Right lobe of liver (tissue), 6 donors: ENCODE measurements at regions not wholly inside any gene's neighbourhood (a gene's known extent, or its start where the extent isn't known, plus 50 kb on each side); places are given as distances from the start of the nearest gene placed in this dataset.

ENCODE experiments used
- ATAC-seq, 4 donors: fragments of 200-7000 bp; cut with Tn5 transposase; one replicate each; pipeline ENCODE4 v1.9.1; 2020; ENCODE audit warnings: mild to moderate bottlenecking in 4 of 4, moderate library complexity in 4 of 4
- DNase-seq, 3 donors: peaks; one replicate each; pipeline ENCODE4 v3.0.0-alpha.2; 2020
- H3K27ac ChIP-seq, 3 donors: fragments of 200-600 bp; one replicate each; pipeline ENCODE4 v1.8.0; 2022
- H3K27me3 ChIP-seq, 2 donors: fragments of 200-600 bp; one replicate each; pipeline ENCODE4 v1.8.0; 2022
- H3K36me3 ChIP-seq, 4 donors: fragments of 200-600 bp; sonication (generic) in 1 of 4; one replicate each; pipeline versions ENCODE4 v1.5.1 to v1.8.0; 2017 to 2022; ENCODE audit warnings: control low read depth in 1 of 4
- H3K4me1 ChIP-seq, 4 donors: fragments of 200-600 bp; sonication (generic) in 1 of 4; one replicate each; pipeline versions ENCODE4 v1.5.1 to v1.8.0; 2017 to 2022; ENCODE audit warnings: control low read depth in 1 of 4
- H3K4me3 ChIP-seq, 3 donors: fragments of 200-600 bp; one replicate each; pipeline ENCODE4 v1.8.0; 2022
- H3K9me3 ChIP-seq, 4 donors: fragments of 200-600 bp; sonication (generic) in 1 of 4; one replicate each; pipeline versions ENCODE4 v1.5.1 to v1.8.0; 2017 to 2022; ENCODE audit warnings: control low read depth in 1 of 4
- CTCF ChIP-seq, 4 donors: fragments of 200-600 bp in 3 of 4; fragments of 450-650 bp in 1 of 4; IDR thresholded peaks; one replicate each; pipeline versions ENCODE4 v1.5.1 to v1.8.0; 2016 to 2022; ENCODE audit warnings: antibody characterized with exemption in 4 of 4, mild to moderate bottlenecking in 2 of 4
- POLR2A ChIP-seq: fragments of 450-650 bp; IDR thresholded peaks from one replicate; pipeline ENCODE4 v1.6.1; 2017; ENCODE audit warnings: antibody characterized with exemption, mild to moderate bottlenecking
- WGBS: methylation state at CpG from one replicate; pipeline ENCODE4 v1.1.6; 2018; ENCODE audit warnings: low coverage, low lambda C conversion rate; ENCODE audit not compliant: insufficient coverage; ENCODE audit errors: missing lambda C conversion rate; 5-methylcytosine and 5-hydroxymethylcytosine counted together
- intact Hi-C, 2 donors: fragments of 100-400 bp; cut with DNase I; formaldehyde crosslinking; loops; one replicate each; pipeline versions ENCODE4 v1.11.2 to v1.14.1; 2022
- donor health status: DM: no; HTN: yes; CAD: no.
- donor health status: DM: no; HTN: no; CAD: no.
- donor health status: DM: no; HTN: no; CAD: no.
- donor health status: DM: no; HTN: yes; CAD: no.
- donor health status: DM: no; HTN: yes; CAD: no.

DNA sequence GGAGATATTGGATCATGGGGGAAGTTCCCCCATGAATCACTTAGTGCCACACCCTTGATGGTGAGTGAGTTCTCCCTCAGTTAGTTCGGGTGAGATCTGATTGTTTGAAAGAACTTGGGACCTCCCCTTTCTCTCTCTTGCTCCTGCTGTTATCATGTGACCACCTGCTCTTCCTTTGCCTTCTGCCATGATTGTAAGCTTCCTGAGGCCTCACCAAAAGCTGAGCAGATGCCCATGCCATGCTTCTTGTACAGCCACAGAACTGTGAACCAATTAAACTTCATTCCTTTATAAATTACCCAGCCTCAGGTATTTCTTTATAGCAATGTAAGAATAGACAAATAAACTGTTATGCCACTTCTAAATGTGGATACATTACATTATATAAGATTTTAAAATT is 686.7 kb upstream of the MARCKS start:
- 50% methylated on average over 1 of the region's 1 CpG for WGBS
- ATAC-seq (no peak), DNase-seq (no peak)
- no peak for TF ChIP-seq CTCF (IDR thresholded peaks at IDR 0.05)
- TF ChIP-seq POLR2A, result no peak
- Histone ChIP-seq H3K27me3 (no peaks in the 10 kb centered on the region), H3K36me3 (no peaks in the 10 kb centered on the region), H3K4me3 (no peak overlapping the region), H3K4me1 (peaks cover 0 to 4% (median 1%) of the 10 kb centered on the region in 4 donors), H3K9me3 (no peaks in the 10 kb centered on the region), H3K27ac (no peak overlapping the region)
- intact Hi-C loops, result no loop called here

GRCh38 chr6:113171882-113172281 is 685.3 kb upstream of the MARCKS start:
- no peak for DNase-seq
- no peak for ATAC-seq
- H3K4me1 ChIP-seq, result peaks cover 0 to 4% (median 1%) of the 10 kb centered on the region in 4 donors
- TF ChIP-seq POLR2A (no peak), CTCF (IDR thresholded peaks at IDR 0.05) (no peak)
- no peaks in the 10 kb centered on the region for H3K9me3 ChIP-seq
- H3K4me3 ChIP-seq, result no peak overlapping the region
- no peak overlapping the region for H3K27ac ChIP-seq
- intact Hi-C loops, result no loop called here
- no peaks in the 10 kb centered on the region for H3K27me3 ChIP-seq
- H3K36me3 ChIP-seq, result no peaks in the 10 kb centered on the region
- WGBS, result 61% methylated on average over 3 of the region's 3 CpGs

DNA sequence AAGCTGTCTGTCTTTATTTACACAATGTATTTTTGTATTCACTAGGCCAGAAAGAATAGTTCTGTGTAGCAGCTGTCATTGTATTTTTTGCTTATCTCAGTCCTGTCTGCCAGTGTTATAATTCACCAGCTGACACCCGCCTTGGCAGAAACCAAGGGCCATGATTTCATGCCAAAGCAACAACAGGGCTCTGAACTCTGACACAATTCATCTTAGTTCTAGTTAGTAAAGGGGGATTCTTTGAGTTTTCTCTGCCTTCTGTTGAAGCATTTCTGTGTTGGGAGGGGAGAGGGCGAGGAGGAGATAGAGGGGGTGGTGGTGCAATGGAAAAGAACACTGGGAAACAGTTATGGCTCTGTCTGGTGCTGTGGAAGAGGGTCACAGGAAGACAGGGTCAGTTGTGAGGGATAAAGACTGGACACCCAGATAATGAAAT is 684.6 kb upstream of the MARCKS start:
- Histone ChIP-seq H3K4me1 (peaks cover 0 to 4% (median 1%) of the 10 kb centered on the region in 4 donors), H3K27ac (no peak overlapping the region), H3K27me3 (no peaks in the 10 kb centered on the region), H3K4me3 (no peak overlapping the region), H3K9me3 (no peaks in the 10 kb centered on the region), H3K36me3 (no peaks in the 10 kb centered on the region)
- intact Hi-C loops, result no loop called here
- peak in 2 of 3 donors; percentile 26 to 52 for DNase-seq
- TF ChIP-seq CTCF (IDR thresholded peaks at IDR 0.05), result no peak
- TF ChIP-seq POLR2A, result no peak
- 10% methylated on average over 2 of the region's 2 CpGs for WGBS
- peak; percentile 65 to 86 (median 80) for ATAC-seq

- Histone ChIP-seq H3K4me1 (no peaks in the 10 kb centered on the region), H3K4me3 (no peak overlapping the region), H3K9me3 (no peaks in the 10 kb centered on the region), H3K27me3 (no peaks in the 10 kb centered on the region), H3K36me3 (no peaks in the 10 kb centered on the region), H3K27ac (no peak overlapping the region)
- ATAC-seq (no peak), DNase-seq (no peak)
- intact Hi-C loops, result no loop called here
- TF ChIP-seq POLR2A (no peak), CTCF (IDR thresholded peaks at IDR 0.05) (no peak)
Measured at GRCh38 chr6:113178349-113178748, 678.8 kb upstream of the MARCKS start.

GRCh38 chr6:113181164-113181563 is 676.0 kb upstream of the MARCKS start:
- Histone ChIP-seq H3K9me3 (no peaks in the 10 kb centered on the region), H3K27me3 (no peaks in the 10 kb centered on the region), H3K27ac (no peak overlapping the region), H3K4me1 (no peaks in the 10 kb centered on the region), H3K4me3 (no peak overlapping the region), H3K36me3 (no peaks in the 10 kb centered on the region)
- intact Hi-C loops, result no loop called here
- 77% methylated on average over 3 of the region's 3 CpGs for WGBS
- no peak for DNase-seq
- no peak for TF ChIP-seq CTCF (IDR thresholded peaks at IDR 0.05)
- TF ChIP-seq POLR2A, result no peak
- ATAC-seq, result no peak
